Lung microvascular endothelial cell (primary cell): ENCODE measurements at regions not wholly inside any gene's neighbourhood (a gene's known extent, or its start where the extent isn't known, plus 50 kb on each side); places are given as distances from the start of the nearest gene placed in this dataset.

Experiments used
- DNase-seq, 2 donors: peaks; one replicate each; pipeline versions ENCODE4 v3.0.0 to v3.0.0-alpha.2; 2010; ENCODE audit warnings: low read depth in 2 of 2

DNA sequence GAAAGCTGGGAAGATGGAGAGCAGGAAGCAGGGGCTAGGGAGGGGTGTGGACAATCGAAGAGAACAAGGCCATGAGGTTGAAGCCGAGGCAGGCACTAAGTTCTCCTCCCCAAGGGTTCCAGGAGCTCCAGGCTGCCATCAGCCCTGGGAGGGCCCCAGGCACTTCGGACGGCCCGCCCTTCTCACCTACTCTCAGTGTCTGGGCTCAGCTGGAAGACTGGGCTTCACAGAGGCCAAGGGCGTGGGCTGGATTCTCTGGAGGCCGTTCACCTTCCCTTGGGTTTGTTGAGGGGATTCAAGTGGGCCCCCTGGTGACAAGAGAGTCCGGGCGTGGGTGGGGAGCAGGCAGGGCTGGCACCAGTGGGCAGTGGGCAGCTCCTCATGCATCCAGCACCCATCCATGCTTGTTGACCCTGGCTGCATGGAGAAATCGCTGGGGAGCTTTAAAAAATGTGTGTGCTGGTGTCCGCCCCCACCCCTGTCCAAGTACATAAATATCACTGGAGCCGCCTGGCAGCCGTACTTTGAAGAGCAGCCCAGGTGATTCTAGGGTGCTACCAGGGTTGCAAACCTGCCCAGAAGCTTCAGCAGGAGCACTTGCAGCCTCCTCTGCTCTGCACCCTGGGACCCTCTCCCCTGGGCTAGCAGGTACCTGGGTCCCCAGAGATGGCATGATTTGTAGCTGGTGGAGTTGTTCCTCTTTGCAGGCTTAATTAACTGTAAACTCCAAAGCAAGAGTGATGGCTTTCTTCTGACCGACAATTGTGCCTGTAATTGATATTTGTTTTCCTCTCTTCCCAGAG, 74.3 kb downstream of the RTL6 start:
- no peak for DNase-seq

DNA sequence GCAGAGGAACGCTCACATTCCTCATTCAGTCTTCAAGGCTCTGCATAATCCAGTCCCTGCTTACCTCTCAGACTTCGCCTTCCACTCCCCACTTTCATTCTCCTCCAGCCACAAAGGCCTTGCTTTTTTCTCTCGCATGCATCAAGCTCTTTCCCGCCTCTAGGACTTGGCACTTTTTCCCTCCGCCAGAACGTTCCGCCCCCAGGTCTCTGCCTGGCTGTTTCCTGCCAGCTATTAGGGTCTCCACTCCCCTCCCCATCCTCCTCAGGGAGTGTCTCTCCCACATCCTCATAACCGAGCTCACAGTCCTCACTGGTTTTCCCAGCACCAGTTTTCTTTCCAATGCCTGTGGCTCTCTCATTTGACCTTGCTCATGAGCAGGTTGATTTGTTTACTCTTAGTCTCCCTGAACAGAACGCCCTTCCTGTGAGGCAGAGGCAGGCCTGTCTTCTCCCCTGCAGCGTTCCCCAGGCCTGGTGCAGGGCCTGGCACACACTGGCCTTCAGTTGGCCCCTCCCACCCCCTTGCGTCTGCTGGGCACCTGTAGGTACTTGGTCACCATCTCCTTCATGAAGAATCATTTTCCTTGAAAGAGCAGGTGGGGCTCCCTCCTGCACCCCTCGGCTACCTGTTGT, 75.2 kb downstream of the RTL6 start:
- no peak for DNase-seq

- DNase-seq: no peak
Measured at GRCh38 chr22:44419429-44419828, 78.6 kb downstream of the RTL6 start.

DNA sequence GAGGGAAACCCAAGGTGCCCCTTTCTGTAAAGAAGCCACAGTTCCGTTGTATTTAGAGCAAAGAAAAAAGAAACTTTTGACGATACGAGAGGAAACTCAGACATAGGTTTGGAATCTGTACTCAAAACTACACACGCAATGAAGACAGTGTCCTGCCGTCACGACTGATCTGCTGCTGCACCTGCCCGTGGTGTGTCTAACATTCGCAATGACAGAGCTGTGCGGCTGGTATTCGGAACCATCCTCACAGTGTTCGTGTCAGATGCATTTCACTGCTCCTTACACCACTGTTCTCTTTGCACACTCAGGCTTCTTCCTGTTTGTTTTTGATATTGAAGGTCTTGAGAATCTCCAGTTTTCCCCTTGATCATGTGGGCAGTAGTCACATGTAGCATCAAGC, 84.8 kb downstream of the RTL6 start:
- DNase-seq: no peak

DNA sequence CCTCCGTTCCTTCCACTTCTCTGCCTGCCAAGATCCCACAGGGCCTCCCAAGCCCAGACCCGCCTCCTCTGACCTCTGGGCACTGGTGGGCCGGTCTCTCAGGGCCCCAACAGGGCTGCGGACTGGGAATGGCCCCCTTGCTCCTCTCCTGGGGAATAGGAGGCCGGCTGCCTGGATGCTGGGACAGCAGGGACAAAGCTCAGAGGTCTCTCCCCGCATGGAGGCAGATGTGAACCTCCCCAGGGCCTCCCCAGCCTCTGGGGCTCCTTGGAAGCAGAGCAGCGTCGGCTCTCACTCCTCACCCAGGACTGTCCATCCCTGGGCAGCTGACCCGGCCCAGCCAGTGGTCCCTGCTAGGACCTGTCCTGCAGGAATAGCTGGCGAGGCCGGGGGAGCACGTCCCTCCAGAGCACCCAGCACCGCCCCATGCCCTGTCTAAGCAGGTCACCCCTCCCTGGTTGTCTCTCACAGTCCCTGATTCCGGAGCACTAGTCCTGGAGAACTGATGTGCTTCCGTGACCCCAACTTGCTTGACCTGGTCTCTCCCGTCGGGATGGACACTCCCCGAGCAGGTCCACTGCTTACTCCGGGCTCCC, 85.8 kb downstream of the RTL6 start:
- DNase-seq: no peak

- DNase-seq: peak in 1 of 2 donors; percentile 4
Measured at GRCh38 chr22:44411226-44412135, 86.6 kb downstream of the RTL6 start.

DNA sequence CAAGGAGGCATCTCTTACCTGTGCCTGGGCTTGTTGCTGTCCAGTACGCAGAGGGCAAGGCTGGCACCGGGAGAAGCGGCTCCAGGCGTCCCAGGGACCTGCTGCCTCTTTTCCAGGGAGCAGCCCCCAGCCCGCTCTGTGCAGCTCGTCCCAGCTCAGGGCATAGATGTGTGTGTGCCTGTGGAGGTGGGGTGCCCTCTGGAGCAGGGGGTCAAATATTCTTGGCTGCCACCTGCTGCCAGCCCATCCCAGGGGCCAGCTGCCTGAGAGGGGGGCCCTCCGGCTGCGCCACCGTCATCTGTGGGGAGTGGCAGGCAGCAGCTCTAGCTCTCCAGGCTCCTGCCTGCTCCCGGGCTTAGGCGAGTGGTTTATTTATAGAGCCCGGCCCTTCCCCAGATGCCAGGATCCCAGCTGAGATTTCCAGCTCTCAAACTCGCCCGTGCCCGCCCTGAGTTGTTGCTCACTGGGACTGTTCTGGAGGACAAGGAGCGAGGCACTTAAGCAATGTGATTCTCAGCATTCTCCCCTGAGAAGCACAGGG, 87.5 kb downstream of the RTL6 start:
- no peak for DNase-seq

- DNase-seq: no peak
Measured at GRCh38 chr22:44409974-44410316, 88.1 kb downstream of the RTL6 start.

DNA sequence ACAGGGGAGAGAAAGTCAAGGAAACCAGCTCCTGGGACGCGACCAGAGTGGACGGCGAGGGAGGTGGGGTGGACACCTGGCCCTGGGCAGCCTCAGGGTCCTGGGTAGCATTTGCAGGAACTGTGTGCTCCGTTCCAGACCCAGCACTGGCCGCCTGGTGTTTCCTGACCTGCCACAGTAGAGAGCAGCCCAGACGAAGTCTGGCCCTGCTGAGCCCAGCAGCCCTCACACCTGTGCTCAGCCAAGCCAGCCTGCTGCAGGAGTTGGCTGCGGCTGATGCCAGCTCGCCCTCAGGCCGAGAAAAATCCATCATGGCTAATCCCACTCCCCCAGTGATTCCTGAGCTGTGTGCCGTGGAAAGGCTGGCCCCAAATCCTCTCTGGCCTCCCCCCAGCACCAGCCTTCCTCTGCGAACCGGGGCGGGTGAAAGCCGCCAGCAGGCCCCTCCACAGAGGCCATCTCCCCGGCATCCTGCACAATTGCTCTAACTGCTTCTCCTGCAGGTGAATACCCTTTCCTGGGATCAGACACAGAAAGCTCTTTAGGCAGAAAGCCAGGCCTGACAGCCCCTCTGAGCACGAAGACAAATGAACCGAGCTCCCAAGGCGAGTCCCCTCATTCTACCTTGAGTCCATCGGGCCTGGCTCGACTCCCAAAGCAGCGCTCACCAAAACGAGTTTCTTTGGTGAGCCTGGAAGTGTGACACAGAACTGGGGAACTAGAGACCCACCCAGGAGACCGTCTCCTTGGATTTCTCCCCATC, 88.6 kb downstream of the RTL6 start:
- no peak for DNase-seq

DNA sequence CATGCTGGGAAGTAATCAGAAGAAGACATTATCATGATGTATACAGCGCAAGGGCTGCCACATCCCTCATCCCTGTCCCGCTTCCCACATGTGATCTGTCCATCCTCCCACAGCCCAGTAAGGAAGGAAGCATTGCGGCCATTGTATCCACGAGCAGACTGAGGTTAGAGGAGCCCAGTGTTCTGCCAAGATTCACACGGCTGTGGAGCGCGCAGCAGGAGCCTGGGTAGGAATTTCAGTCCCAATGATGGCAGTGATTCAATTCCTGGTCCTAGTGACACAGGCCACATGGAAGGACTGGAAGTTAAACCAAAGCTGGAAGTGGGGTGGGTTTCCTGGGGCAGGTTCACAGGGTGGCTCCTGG, 89.2 kb downstream of the RTL6 start:
- no peak for DNase-seq

DNA sequence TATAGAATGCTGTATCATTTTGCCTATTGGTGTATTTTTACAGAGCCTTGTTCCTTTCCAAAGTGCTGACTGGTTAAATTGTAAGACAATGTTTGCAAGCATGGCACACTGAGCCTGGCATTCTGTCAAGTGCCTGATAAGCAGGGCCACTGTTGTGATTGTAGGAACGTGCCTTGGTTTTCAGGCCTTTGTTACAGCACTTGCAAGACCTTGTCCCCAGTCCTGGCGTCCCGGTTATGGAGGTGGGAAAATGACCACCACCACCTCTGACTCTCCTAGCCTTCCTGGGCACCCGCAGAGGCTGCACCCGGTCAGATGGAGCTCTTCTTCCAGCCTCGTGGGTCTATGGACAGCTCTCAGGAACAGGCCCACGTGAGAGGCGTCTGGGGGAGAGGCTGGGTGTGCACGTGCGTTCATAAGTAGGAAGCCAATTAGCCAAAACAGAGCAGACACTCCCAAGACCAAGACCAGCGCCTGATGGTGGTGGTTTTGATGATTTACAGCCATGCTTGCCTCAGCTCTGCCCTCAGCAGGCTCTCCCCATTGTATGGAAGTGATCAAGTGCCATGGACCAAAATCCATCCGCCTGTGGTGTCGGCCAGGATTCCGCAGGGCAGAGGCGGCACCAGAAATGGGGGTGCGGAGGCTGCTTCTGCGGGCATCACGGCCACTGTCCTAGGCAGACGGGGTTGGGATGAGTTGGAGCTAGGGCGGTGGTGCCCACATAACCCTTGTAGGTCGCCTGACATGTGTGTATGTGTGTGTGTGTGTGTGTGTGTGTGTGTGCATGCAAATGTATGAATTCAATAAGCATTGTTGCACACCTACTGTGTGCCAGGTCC, 89.8 kb downstream of the RTL6 start:
- no peak for DNase-seq

- DNase-seq: no peak
Measured at GRCh38 chr22:44407171-44407986, 90.7 kb downstream of the RTL6 start.

DNA sequence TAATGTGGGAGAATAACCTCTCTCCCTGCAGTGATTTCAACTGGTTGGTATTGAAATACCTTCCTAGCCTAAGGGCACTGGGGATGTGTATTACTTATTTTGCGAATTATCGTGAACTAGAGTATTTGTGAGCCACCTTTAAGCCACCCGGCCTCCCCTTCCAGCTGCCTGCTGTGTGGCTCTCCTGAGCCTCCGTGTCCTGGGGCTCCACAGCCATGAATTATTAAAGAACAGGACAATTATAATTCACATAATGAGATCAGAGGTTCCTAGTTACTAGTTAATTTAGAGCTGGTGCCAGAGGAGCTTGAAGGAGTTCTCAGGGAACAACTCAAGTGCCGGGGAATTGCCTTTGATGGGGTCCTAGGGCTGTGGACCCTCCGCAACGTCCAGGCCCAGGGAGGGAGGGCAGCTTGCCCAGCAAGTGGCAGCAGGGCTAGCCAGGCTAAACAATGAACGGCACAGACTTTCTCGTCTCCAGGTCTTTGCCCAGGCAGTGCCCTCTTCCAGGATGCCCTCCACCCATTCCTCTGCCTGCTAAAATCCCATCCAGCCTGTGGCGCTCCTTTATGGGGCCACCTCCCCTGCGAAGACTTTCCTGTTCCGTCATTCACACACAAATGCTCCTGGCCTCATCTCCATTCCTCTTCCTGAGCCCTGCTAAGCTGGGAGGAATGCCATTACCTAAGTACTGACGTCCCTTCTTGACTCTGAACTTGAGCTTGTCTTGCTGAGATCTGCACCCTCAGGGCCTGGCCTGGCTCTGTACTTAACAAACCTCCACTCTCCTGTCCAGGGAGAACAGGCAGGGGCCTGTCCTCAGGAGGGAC, 91.5 kb downstream of the RTL6 start:
- no peak for DNase-seq

GRCh38 chr22:44405661-44406060, 92.4 kb downstream of the RTL6 start:
- DNase-seq: no peak

DNA sequence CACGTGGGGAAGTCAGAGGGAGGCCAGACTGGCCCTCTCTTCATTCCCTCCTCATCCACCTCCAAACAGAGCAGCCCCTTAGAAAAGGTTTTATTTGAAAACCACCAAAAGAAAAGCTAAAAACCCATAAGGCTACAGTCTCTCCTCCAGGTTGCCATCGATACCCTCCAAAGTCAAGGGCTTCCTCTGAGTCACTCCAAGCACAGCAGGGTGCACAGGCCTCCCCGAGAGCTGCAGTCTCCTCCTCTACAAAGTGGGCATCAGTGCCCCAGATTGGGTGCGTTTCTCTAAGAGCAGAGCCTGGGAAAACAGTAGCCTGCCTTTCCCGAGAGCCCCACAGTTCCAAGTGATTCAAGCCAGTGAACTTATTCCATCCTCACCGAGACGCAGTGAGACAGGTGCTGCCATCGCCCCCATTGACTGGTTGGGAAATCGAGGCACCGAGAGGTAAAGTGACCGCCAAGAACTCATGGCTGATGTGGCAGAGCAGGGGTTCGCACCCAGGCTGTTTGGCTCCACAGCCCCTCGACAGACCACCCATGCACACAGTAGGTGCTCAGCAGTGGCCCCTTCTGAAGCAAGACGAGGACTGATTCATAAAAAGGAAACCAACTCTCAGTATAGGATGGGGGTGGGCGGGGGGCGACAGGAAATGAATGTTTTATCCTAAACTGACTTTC, 91.7 kb upstream of the SHISAL1 start:
- DNase-seq: no peak

DNA sequence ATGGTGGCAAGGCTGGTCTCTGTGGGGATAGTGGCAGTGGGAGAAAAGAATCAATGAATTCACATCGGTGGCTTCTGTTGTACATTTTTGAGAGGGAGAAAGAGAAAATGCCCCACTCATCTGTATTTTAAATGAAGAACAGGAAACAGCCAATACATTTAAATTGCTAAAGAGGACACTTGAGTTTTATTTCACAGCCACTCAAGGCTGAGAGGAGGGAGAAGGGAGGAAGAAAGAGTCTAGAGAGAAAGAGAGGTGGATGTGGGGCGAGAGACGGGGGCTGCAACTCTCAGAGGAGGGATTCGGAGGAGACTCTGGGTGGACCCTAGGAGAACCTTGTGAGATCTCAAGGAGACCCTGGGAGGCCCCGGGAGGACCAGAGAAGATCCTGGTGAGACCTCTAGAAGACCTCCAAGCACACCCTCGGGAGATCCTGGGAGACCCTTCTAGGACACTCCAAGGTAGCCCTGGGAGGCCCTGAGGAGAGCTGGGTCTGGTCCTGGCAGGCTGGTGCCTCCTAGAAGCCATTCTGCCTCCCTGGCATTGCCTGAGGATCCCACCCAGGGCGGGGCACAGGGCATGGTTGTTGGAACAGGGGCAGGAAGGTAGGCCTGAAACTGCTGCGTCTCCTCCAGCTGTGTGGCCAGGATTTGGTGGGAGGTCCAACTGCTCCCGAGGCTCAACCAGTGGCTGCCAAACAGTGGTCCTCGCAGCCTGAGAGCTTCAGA, 91.0 kb upstream of the SHISAL1 start:
- DNase-seq: no peak

GRCh38 chr22:44403166-44403565, 90.4 kb upstream of the SHISAL1 start:
- no peak for DNase-seq
